ENCODE measurements at regions not wholly inside any gene's neighbourhood (a gene's known extent, or its start where the extent isn't known, plus 50 kb on each side); places are given as distances from the start of the nearest gene placed in this dataset.
"Not testable (repeated sequence)": the region's sequence is repeated elsewhere in the genome, so short reads cannot be mapped to it uniquely, and the experiment has no call there.

DNA sequence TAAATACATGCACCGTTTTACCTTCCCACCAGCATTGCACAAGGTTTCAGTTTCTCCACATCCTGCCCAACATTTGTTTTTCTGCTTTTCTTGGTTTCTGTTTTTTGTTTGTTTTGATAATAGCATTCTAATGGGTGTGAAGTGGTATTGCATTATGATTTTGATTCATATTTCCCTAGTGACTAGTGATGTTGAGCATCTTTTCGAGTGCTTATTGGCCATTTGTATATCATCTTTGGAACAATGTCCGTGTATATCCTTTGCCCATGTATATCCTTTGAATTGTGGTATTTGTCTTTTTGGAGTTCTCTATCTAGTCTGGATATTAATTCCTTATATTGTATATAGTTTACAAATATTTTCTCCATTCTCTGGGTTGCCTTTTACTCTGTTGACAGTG is 2914.8 kb upstream of the OR11H1 start:
- H3K27me3 Mint-ChIP-seq: no peaks in the 10 kb centered on the region
- peaks cover 9 to 48% (median 35%) of the 10 kb centered on the region in 7 donors for H3K9me3 Mint-ChIP-seq
- no peak overlapping the region for H3K27ac Mint-ChIP-seq
- no peak overlapping the region for H3K4me3 Mint-ChIP-seq
- DNase-seq (no peak), ATAC-seq (ENCODE audit: low read depth in 2 of 2) (no peak)
- no peaks in the 10 kb centered on the region for H3K4me1 Mint-ChIP-seq
- H3K36me3 Mint-ChIP-seq: no peaks in the 10 kb centered on the region

DNA sequence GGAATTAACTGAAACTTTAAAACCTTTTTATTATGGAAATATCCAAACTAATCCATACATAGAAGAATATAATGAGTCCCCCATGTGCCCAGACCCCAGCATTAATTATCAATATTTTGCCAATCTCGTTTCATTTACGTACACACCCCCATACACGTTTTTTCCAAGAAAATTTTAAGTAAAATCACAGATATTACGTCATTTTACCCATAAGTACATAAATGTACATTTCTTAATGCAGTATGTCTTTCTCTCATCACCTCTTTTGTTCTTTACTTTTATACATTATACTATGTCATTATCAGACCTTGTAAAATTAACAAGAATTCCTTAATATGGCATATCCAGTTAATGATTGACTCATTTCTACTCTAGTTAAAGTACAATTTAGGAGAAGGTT is 2914.1 kb upstream of the OR11H1 start:
- DNase-seq; H3K4me1 Mint-ChIP-seq; H3K27me3 Mint-ChIP-seq; H3K4me3 Mint-ChIP-seq; H3K27ac Mint-ChIP-seq; ATAC-seq (ENCODE audit: low read depth in 2 of 2); H3K36me3 Mint-ChIP-seq: not testable (repeated sequence)
- peaks cover 9 to 46% (median 31%) of the 10 kb centered on the region in 7 donors for H3K9me3 Mint-ChIP-seq

DNA sequence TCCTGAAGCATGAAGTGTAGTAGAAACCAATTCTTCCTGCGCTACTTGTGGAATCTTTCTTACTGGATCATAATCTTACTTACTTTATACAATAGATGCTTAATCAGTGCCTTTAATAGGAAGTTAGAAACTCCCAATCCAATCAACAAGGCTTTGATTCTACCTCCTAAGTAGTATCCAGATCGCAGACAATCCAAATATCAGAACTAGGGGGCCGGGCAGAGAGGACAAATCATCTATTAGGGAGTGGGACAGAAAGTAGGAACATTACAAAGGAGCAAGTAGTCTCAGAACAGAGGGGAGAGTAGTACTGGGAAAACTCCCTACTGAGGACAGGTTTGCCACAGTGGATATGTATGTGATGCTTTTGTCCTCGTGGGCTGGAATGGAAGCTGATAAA is 2901.1 kb upstream of the OR11H1 start:
- not testable (repeated sequence) for H3K27ac Mint-ChIP-seq; H3K27me3 Mint-ChIP-seq; DNase-seq; ATAC-seq (ENCODE audit: low read depth in 2 of 2); H3K4me1 Mint-ChIP-seq; H3K4me3 Mint-ChIP-seq; H3K36me3 Mint-ChIP-seq
- peaks cover 8 to 40% (median 24%) of the 10 kb centered on the region in 7 donors for H3K9me3 Mint-ChIP-seq

DNA sequence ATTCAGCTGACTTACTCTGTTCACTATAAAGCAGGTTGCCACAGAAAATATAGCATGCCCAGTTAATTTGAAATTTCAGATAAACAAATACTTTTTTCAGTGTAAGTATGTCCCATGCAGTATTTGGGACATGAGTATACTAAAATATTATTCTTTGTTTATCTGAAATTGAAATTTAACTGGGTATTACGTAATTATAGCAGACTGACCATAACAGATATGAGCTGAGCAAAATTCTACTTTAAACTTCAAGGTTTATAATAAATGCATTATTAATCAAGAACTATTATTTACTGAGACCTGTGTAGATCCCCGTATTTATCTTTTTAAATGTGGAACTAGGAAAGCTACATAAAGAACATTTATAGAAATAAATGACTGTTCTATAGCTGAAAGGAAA is 2898.2 kb upstream of the OR11H1 start:
- DNase-seq; H3K4me3 Mint-ChIP-seq; H3K36me3 Mint-ChIP-seq; H3K27me3 Mint-ChIP-seq; H3K4me1 Mint-ChIP-seq; ATAC-seq (ENCODE audit: low read depth in 2 of 2); H3K27ac Mint-ChIP-seq: not testable (repeated sequence)
- H3K9me3 Mint-ChIP-seq: peaks cover 10 to 43% (median 31%) of the 10 kb centered on the region in 7 donors

DNA sequence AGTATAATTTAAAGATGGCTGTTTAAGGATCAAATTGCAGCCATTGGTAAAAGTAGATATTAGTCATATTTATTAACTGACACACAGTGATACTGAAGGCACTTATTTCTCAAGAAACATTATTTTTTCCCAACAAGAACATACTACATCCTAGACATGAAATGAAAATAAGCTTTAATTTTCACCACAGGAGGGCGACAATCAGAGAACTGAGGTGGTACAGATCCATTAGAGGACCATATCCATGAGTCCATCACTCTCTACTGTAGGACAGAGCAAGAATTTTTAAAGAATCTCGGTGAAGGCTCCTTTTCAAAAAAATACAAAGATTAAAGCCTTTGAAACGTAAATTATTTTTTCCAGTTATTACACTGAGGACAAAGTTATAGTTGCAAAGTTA is 2897.0 kb upstream of the OR11H1 start:
- H3K27me3 Mint-ChIP-seq; ATAC-seq (ENCODE audit: low read depth in 2 of 2); H3K36me3 Mint-ChIP-seq; H3K27ac Mint-ChIP-seq; H3K4me3 Mint-ChIP-seq; DNase-seq; H3K4me1 Mint-ChIP-seq: not testable (repeated sequence)
- peaks cover 16 to 53% (median 40%) of the 10 kb centered on the region in 7 donors for H3K9me3 Mint-ChIP-seq

DNA sequence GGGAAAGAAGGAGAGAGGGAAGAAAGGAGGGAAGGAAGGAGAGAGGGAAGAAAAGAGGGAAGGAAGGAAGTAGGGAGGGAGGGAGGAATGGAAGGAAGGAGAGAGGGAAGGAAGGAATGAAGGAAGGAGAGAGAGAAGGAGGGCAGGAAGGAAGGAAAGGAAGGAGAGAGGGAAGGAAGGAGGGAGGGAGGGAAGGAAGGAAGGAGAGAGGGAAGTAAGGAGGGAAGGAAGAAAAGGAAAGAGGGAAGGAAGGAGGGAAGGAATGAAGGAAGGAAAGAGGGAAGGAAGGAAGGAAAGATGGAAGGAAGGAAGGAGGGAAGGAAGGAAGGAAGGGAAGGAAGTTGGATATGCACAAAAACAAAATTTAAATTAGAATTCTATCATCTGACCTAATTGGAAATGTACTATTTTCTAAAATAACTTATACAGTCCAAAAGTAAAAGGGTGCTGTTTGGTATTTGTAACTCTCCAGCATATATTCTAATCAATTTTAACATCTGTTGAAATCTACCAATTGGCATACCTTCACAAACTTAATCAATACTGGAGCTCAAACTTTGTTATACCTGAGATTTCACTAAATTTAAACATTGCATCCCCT is 2890.3 kb upstream of the OR11H1 start:
- H3K9me3 Mint-ChIP-seq: peaks cover 24 to 62% (median 41%) of the 10 kb centered on the region in 7 donors

DNA sequence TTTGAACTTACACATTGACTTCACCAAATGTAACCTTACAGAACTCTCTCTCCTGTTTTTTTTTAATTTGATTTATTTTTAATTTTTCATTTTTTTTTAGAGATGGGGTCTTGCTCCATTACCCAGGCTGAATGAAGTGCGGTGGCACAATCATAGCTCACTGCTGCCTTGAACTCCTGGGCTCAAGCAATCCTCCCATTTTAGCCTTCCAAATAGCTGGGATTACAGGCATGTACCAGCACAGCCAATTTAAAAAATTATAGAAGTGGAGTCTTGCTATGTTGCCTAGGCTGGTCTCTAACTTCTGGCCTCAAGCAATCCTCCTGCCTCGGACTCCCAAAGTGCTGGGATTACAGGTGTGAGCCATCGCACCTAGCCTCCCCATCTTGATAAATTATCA is 2889.7 kb upstream of the OR11H1 start:
- ATAC-seq (ENCODE audit: low read depth in 2 of 2); H3K27me3 Mint-ChIP-seq; DNase-seq; H3K36me3 Mint-ChIP-seq; H3K4me3 Mint-ChIP-seq; H3K27ac Mint-ChIP-seq; H3K4me1 Mint-ChIP-seq: not testable (repeated sequence)
- H3K9me3 Mint-ChIP-seq: peaks cover 24 to 61% (median 37%) of the 10 kb centered on the region in 7 donors

More for the DNA sequence above, 2890.3 kb upstream of the OR11H1 start:
- not testable (repeated sequence) for ATAC-seq (ENCODE audit: low read depth in 2 of 2); DNase-seq; H3K36me3 Mint-ChIP-seq; H3K4me1 Mint-ChIP-seq; H3K4me3 Mint-ChIP-seq; H3K27ac Mint-ChIP-seq; H3K27me3 Mint-ChIP-seq

Data from naive B cell (primary cell).